Stimulated activated CD4-positive, alpha-beta T cell treated with anti-CD3 and anti-CD28 coated beads, TNF-alpha, amount 100 ng/mL, for 48 hours (primary cell): ENCODE measurements at regions not wholly inside any gene's neighbourhood (a gene's known extent, or its start where the extent isn't known, plus 50 kb on each side); places are given as distances from the start of the nearest gene placed in this dataset.
"Not testable (repeated sequence)": the region's sequence is repeated elsewhere in the genome, so short reads cannot be mapped to it uniquely, and the experiment has no call there.

Experiments used
- DNase-seq, 3 donors: peaks; one replicate each; pipeline ENCODE4 v3.0.0-alpha.2; 2020; ENCODE audit warnings: low read depth in 3 of 3

DNA sequence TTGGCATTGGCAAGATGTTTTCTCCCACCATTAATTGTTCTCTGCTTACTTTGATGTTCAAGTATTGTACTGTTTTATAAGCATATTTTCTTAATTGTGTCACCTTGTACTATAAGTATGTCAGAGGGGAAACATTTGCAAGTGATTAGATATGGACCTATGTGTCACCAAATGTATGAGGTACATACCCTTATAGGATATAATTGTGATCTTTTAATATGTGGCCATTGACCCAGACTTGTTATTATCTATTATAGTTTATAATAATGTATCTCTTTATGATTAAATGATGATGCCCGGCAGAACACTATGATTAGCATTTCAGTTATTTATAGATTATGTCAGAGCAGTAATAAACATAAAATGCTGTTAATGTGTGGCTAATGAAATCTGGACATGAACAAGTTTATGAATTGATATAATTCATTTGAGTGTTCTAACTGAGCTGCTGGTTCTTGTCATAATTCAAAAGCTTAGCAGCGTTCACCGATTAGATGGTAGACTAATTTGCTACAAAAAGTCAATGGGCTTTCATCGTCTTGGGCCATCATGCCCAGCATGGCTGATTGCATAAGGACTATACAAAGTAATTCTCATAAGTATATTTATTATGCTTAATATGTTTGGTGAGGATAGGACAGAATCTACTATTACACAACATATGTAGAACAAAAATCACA lies 480.9 kb upstream of the FANCL start:
- no peak for DNase-seq

DNA sequence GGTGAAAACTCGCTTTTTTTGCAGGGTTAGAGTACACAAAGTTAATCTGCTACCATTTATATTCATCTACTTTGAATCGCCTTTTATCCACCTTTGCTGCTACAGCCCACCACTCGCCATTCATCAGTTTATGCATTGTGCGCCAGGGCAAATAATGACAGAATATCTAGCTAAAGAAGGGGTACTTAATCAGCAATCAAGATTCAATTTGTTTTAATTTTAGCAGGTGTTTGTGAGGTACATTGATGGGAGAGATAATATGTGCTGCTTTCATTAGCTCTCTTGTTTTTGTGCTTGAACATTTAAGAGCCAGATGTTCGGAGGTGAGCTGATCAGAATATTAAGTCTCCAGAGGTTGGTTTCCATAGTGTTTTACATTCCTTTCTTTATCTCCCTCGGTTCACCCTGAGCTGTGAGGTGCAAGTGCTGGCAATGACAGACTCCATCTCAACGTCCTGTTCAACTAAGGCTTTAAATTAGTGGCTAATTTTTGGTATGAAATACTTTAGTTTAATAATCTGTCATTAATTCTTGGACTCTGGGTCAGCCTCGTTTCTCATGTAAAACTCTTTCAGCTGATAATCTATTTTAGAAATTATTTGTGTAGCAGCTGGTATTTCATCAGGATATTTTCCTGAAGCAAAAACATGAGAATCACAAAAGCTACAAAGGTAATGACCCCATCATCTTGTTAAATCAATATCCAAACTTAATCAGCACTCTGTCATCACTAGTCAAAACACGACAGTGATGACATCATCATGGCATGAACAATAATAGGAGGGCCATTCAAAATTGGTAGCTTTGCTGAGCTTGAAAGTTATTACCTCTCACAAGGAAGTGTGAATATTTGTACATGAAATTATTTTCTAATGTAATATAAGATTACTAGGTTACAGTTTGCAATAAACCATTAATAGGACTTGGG lies 479.9 kb upstream of the FANCL start:
- DNase-seq = no peak

DNA sequence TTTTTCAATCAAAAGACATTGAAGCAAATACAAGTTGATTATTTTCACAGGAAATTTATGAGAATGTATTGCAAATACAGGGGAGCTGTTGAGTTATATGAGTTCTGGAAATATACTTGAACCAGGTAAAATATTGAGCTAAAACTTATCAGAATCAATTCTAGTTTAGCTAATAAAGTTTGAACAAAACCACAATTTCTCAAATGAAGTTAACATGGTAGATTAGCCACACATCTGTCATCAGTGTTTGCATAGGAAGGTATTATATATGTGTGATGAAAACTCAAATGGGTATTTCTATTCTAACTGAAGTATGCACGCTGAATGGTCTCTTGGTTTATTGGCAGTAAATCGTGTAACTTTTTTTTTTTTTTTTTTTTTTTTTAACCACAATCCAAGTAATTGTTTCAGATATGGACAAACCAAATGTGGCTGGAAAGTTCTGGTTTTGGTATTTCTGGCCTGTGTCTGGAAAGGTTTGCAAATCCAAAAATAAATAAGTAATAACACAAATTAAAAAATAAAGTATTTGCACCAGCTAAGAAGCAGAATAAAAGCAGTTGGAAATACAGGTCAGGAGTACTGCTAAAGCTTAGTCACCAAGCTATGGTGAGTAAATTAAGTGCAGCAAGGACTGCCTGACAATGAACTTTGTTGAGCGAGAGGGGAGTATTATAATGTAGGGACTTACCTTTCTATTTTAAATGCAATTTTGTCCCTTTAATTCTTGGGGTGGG lies 479.1 kb upstream of the FANCL start:
- DNase-seq = no peak

DNA sequence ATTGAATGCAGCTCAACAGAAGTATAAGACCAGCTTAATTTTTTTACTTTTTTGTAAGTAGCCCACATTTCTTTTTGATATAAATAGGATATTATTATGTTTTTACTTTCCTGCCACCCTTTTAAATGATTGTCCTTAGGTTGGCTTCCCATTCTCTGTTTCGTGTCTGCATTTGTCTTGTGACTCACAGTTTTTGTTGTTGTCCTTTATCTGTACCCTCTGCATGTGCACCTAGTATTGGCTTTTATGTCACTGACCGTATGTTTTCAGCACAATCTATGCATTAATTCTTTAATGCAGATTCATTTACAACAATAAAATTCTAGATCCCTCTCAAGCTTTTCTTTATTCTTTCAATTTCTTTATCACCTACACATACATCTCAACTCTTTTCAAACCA lies 474.2 kb upstream of the FANCL start:
- no peak for DNase-seq

DNA sequence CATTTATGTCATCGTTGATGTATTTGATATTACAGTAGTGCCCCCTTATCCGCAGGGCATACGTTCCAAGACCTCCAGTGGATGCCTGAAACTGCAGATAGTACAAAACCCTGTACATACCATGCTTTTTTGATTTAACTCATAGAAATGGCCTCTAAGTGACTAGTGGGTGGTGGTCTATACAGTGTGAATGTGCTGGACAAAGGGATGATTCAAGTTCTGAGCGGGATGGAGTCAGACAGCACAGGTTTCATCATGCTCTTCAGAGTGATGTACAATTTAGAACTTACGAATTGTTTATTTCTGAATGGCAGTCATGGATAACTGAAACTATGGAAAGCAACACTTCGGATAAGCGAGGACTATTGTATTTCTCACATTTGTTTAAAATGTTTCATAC lies 473.1 kb upstream of the FANCL start:
- DNase-seq = no peak

DNA sequence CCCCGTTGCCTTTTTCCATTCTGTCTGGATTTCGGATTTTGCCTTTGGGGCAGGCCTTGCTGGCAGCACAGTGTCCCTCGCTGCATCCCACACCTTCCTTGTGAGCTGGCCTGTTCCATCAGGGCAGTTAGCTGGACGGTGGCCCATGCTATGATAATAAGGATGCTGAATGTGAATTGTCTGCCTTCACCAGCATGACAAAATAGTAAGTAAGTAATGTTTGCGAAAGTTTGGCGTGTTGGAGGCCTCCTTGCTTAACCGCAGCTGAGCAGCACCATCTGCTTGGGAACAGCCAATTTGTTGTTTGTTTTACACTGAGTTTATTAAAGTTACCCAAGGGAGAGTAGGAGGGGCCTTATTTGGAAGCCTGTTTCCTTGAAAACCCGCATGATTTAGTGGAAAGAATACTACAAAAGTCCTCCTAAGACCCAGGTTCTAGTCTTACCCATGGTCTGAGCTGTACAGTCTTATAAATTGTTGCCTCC lies 469.7 kb upstream of the FANCL start:
- no peak for DNase-seq

DNA sequence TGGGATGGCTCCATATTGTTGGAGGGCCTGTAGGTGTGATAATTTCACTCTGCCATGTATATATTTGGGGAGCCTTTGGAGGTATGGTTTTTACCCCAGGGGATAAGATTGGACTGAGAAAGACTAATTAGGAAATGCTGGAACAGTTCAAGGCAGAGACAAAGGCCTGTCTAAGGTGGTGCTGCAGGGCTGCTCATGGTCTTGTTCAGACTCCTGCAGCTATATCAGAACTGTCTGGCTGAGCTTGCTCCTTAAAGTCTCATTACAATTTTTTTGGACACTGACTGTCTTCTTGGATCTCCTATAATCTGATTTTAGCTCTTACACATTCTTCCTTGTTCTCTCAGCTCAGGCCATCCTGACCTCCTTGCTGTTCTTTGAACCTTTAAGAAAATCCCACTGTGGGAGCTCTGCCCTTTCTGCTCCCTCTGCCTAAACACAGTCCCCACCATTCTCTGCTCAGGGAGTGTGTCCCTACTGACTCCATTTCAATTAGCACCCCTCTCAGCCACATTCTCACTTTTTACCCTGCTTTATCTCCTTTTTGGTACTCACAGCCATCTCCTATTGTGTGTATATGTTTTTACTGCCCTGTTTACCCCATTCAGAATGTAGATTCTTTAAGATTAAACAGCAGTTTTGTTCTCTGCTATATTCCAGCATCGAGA lies 468.7 kb upstream of the FANCL start:
- no peak for DNase-seq

DNA sequence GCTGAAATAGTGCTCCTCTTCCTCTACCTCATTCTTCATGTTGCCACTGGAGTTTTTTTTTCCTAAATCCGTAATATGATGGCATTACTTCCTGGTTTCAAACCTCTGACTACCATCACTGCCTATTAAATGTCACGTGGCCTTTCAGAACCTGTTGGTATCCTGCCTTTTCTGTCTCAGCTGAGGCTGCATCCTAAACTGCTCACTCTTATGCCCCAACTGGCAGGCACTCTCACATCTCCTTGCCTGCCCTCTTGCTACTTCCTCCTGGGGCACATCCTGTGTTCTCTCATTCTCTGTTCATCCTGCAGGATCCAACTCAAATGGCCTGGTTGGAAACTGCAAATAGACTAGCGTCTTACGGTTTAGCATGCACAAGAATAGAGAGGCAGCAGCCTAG lies 468.1 kb upstream of the FANCL start:
- no peak for DNase-seq

DNA sequence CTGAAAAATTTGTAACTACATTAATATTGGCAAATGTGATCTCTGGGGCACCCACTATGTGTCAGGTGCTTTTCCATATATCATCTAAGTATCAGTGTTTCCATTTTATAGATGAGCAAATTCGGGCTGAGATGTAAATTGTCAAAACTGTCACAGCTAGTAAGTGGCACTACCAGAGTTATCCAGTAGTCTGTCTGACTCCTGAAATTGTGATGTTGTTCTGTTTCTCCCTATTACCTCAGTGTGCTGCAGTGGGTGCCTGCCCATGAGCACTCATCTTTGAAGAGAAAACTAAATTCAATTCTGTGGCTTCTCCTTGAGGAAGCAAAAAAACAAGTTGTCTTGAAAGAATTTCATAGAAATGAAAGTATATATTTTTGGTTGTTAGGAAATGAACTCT lies 467.4 kb upstream of the FANCL start:
- no peak for DNase-seq

DNA sequence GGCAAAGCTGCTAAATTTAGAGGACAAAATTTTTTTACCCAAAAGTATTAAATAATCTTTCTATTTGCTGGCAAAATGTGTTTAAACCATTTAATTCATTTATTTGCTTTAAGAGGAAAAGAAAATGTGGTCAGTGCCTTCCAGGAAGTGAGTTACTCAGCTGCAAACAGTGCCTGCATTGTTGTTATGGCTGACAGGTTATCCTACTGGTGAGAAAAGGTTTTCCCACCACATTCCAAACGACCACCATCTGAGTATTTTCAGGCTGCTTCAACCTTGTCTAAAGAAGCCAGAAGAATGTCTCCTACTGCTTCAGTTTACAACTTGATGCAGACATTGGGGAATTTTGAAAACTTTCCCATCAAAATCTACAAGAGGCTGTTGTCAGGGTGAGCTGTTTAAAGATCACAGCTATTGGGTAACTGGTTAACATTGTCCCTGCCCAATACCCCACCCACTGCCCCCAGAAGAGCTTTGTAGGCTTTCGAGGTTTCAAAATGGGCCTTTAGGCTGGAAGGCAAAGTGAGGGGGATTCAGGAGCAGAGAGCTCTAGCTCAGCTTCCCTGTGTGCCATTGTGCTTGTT lies 461.3 kb upstream of the FANCL start:
- no peak for DNase-seq

DNA sequence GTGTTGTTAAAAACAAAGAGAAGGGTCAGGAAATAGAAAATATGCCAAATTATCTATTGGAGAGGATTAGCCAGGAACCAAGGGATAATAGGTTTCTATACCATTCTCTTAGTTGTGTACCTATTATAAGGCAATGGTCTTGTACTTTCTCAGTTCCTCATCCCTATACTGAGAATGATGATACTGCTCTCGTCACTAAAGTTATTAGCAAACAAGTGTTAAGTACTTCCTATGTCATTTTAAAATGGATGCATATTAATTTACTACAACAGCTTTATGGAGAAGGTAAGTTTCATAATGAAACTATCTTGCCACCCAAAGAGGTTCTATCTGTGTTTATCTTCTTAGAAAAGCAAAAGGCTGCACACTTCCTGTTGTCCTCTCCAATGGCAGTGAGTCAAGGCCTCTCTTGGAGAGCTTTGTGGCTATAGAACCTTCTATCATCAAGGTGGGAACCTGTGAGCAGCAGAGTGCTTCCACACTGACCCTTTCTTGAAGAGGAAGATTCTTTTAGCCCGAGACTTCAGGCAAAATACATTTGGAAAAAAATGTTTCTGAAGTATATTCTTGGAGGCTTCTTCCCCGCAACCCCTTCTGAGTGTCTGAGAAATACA lies 460.7 kb upstream of the FANCL start:
- no peak for DNase-seq

DNA sequence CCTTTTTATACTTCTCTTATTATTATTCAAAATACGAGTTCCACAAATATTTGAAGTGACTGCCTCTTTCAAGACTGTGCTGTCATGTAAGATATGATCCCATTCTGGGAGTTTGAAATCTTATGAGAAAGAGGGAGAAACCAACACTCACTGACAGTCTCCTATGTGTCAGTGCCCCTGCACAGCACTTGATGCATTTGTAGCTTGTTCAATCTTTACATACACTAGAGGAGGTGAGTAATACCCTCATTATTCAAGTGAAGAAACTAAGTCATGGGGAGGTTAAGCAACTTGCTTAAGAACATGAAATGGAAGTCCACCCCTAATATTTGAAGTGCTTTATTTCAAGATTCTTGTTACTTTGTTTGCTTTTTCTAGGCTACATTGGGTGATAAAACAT lies 459.5 kb upstream of the FANCL start:
- no peak for DNase-seq

DNA sequence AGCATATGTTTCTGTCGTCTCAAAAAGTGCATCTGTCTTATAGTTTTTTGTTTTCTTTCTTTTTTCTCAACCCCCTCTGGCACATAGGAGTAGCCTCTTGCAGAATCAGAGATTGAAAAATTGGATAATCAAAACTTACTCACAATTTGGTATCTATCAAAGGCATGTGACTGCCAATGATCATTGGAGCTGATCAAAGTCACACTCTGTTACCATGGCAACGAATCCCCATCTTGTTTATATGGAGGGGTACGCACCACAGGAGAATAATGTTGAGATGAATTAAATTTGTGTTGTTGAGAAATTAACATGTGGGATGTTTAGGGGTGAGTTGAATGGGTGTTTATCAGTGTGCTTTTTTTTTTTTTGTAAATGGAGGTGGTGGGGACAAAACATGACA lies 458.3 kb upstream of the FANCL start:
- no peak for DNase-seq

DNA sequence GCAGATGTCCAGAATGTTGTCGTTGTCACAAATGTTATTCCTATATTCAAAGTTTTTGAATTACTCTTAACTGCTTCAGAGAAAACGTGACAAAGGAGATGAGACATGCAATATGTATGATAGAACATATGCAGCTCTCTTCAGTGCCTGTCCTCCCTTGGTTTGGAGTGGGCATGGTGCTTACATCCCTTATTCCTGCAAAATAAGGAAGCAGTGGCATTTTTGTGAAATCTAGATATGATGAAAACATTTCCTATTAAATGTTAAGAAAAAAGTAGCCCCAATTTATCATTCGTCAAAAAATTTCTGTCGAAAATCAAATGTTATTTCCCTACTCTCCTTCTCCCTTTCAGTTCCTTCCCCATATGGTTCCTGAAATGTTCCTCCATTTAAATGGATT lies 457.5 kb upstream of the FANCL start:
- no peak for DNase-seq

DNA sequence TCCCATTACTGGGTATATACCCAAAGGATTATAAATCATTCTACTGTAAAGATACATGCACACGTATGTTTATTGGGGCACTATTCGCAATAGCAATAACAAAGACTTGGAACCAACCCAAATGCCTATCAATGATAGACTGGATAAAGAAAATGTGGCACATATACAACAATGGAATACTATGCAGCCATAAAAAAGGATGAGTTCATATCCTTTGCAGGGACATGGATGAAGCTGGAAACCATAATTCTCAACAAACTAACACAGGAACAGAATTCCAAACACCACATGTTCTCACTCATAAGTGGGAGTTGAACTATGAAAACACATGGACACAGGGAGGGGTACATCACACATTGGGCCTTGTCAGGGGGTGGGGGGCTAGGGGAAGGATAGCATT lies 453.0 kb upstream of the FANCL start:
- DNase-seq = not testable (repeated sequence)

DNA sequence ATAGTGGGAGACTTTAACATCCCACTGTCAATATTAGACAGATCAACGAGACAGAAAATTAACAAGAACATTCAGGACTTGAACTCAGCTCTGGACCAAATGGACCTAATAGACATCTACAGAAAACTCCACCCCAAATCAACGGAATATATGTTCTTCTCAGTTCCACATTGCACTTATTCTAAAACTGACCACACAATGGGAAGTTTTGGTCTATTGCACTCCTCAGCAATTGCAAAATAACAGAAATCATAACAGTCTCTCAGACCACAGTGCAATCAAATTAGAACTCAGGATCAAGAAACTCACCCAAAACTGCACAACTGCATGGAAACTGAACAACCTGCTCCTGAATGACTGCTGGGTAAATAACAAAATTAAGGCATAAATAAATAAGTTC lies 449.9 kb upstream of the FANCL start:
- not testable (repeated sequence) for DNase-seq

DNA sequence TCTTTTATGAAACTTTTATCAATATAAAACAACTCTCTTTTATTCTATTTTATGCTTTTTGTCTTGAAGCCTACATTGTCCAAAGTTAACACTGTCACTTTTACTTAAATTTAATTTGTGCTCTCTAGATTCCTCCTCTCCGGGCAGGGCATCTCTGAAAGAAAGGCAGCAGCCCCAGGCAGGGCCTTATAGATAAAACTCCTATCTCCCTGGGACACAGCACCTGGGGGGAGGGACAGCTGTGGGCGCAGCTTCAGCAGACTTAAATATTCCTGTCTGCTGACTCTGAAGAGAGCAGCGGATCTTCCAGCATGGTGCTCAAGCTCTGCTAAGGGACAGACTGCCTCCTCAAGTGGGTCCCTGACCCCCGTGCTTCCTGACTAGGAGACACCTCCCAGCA lies 447.7 kb upstream of the FANCL start:
- no peak for DNase-seq

DNA sequence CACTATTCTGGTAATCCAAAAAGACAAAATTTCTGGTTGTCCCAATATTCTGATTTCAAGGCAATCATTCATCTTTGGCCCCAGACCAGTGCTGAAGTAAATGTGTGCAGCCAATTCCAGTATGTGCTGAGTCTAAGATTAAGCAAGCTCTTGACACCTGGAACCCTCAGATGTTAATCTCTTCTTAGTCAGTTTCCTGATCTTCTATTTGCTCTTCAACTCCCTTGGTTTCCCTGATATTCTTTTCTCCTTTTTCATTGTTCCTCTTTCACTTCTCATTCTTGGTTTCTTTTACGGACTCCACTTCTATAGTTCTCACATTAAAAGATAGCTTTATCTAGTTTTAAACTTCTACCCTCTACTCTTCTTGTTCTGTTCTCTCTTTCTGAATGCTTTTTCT lies 445.7 kb upstream of the FANCL start:
- DNase-seq = no peak

DNA sequence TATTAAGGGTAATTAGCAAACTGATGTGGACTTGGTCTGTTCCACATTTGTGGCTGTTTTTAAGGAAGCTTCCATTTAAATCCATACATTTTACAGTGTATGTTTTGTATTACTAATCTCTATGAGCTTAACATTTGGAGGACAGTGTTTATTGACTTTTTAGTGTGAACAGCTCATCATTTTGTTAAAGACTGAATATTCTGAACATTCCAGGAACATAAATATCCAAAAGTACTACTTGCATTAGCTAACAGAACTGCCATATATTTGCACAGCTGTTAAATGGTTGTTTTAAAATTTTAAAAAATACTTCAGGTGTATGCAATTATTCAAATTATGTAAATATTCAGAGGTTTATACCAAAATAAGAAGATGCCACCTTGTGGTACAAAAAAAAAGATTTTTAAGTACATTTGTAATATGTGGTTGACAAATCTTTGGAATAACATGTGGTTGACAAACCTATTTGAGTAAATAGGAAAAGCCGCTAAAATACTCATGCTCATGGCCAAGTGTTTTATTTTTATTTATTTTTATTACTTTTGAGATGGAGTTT lies 439.7 kb upstream of the FANCL start:
- no peak for DNase-seq

DNA sequence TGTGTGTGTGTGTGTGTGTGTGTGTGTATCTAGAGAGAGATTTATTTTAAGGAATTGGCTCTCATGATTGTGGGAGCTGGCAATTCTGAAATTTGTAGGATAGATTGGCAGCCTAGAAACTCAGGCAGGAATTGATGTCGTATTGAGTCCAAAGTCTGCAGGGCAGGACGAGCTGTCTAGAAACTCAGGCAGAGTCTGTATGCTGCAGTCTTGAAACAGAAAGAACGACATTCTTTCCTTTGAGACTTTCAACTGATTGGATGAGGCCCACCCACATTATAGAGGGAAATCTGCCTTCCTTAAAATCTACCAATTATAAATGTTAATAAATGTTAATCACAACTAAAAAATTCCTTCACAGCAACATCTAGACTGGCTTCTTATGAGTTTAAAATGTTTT lies 436.6 kb upstream of the FANCL start:
- DNase-seq = no peak

DNA sequence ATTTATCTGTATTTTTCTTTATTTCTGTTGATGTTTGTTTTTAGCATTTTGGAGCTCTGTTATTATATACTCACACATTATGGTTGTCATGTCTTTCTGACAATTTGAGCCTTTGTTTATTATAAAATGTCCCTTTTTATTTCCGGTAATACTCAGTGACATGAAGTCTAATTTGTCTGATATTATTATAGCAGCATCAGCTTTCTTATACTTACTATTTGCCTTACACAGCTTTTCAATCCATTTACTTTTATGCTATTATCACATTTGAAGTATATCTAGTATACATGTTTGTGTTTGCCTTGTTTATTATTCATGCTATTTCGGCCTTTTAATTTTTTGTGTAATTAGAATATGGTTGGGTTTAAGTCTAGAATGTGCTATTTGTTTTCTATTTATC lies 430.6 kb upstream of the FANCL start:
- no peak for DNase-seq
